GM18519 (cell line): ENCODE measurements at regions not wholly inside any gene's neighbourhood (a gene's known extent, or its start where the extent isn't known, plus 50 kb on each side); places are given as distances from the start of the nearest gene placed in this dataset.

Source experiments
- ATAC-seq: cut with Tn5 transposase; IDR thresholded peaks from one replicate; pipeline ENCODE4 v1.9.1; 2021; ENCODE audit warnings: mild to moderate bottlenecking, moderate library complexity; ENCODE audit not compliant: unreplicated experiment, low FRiP score

- no peak for ATAC-seq
Measured at GRCh38 chr1:208868554-208868953, 624.4 kb upstream of the PLXNA2 start.

GRCh38 chr1:208874915-208875314, 630.7 kb upstream of the PLXNA2 start:
- ATAC-seq, result no peak

GRCh38 chr1:208879022-208879421, 634.8 kb upstream of the PLXNA2 start:
- no peak for ATAC-seq

- ATAC-seq, result no peak
Measured at GRCh38 chr1:208880433-208881100, 636.4 kb upstream of the PLXNA2 start.

- no peak for ATAC-seq
Measured at GRCh38 chr1:208885060-208885459, 640.9 kb upstream of the PLXNA2 start.

GRCh38 chr1:208885650-208886049, 641.5 kb upstream of the PLXNA2 start:
- ATAC-seq, result no peak

- ATAC-seq, result no peak
Measured at GRCh38 chr1:208888376-208888775, 644.2 kb upstream of the PLXNA2 start.

GRCh38 chr1:208892147-208892546, 648.0 kb upstream of the PLXNA2 start:
- no peak for ATAC-seq

- no peak for ATAC-seq
Measured at GRCh38 chr1:208893251-208893650, 649.1 kb upstream of the PLXNA2 start.

- no peak for ATAC-seq
Measured at GRCh38 chr1:208895181-208895580, 651.0 kb upstream of the PLXNA2 start.

- no peak for ATAC-seq
Measured at GRCh38 chr1:208895820-208896219, 651.6 kb upstream of the PLXNA2 start.

- ATAC-seq, result no peak
Measured at GRCh38 chr1:208896768-208897167, 652.6 kb upstream of the PLXNA2 start.

GRCh38 chr1:208899438-208899837, 655.3 kb upstream of the PLXNA2 start:
- no peak for ATAC-seq

- ATAC-seq, result no peak
Measured at GRCh38 chr1:208903251-208903905, 659.2 kb upstream of the PLXNA2 start.

GRCh38 chr1:208907790-208908189, 663.6 kb upstream of the PLXNA2 start:
- no peak for ATAC-seq

GRCh38 chr1:208909011-208909984, 665.1 kb upstream of the PLXNA2 start:
- ATAC-seq, result no peak

- no peak for ATAC-seq
Measured at GRCh38 chr1:208910161-208910560, 666.0 kb upstream of the PLXNA2 start.

GRCh38 chr1:208917281-208917680, 666.2 kb upstream of the CAMK1G start:
- no peak for ATAC-seq

GRCh38 chr1:208917723-208918122, 665.8 kb upstream of the CAMK1G start:
- no peak for ATAC-seq

- ATAC-seq, result no peak
Measured at GRCh38 chr1:208918160-208918559, 665.4 kb upstream of the CAMK1G start.

GRCh38 chr1:208919371-208919770, 664.1 kb upstream of the CAMK1G start:
- no peak for ATAC-seq
